ENCODE measurements at regions not wholly inside any gene's neighbourhood (a gene's known extent, or its start where the extent isn't known, plus 50 kb on each side); places are given as distances from the start of the nearest gene placed in this dataset.
"Not testable (repeated sequence)": the region's sequence is repeated elsewhere in the genome, so short reads cannot be mapped to it uniquely, and the experiment has no call there.

DNA sequence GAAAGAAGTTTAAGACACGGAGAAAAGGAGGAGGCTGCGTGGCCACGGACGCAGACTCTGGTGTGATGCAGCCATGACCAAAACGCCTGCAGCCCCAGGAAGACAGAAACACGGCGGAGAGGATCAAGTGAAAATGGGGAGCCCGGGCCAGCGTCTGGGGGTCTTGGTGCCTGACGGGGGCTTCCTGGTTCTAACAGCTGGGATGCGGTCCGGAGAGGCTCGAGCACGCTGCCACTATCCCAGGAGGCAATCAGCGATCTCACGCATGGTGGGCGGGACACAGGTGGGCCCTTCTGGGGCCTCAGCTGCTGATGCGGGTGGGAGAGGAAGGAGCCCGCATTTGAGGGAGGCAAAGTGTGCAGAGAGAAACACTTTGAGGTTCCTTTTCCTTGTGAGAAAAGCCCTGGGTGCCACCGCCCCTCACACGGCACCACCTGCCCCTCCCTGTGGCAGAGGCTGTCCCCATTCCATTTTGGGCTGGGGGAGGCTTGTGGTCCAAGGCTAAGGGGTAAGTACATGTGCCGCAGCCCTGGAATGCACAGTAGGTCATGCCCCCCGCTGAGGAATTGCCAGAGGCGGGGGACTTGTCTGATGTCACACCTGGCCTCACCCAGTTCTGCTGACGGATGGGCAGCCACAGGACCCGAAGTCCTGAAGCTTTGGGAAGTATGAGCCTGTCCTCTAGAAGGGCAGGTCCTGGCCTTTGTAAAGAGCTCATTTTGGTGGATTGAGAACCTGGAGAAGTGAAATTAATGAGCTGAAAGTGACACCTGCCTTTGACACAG lies 121.7 kb upstream of the ZNF469 start:
- not testable (repeated sequence) for DNase-seq (ENCODE audit: low spot score in 2 of 2); FAIRE-seq

GRCh38 chr16:88261814-88262605 lies 120.7 kb upstream of the ZNF469 start:
- not testable (repeated sequence) for FAIRE-seq; DNase-seq (ENCODE audit: low spot score in 2 of 2)

DNA sequence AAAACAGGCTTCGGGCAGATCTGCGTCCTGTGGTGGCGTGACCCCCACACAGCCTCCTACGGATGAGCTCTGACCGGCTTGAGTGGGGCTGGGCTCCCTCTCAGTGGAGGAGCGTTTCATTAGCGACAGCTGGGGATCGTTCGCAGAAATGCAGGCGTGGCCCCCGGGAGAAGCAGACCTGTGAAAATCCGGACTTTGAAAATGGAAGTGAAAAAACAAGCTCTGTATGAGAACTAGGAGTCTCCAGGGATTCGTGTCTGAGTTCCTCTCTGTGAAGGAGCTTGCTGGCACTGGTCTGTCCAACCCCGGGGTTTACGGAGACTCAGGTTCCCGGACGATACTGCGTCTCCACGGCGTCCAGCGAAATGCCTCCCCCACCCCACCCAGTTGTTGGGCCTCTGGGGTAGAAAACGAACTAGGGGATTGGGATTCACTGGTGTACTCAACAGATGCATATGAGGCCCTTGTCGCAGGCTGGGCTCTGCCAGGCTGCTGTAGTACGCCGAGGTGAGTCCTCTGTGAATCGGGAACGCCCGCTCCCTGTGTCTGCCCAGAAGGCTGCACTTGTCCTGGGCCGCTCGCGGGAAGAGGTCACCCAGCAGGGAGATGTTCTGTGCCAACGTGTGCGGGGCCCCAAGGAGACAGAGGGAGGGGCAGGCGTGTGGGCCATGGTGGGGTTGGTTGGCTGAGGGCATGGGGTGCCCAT lies 119.7 kb upstream of the ZNF469 start:
- not testable (repeated sequence) for FAIRE-seq

DNA sequence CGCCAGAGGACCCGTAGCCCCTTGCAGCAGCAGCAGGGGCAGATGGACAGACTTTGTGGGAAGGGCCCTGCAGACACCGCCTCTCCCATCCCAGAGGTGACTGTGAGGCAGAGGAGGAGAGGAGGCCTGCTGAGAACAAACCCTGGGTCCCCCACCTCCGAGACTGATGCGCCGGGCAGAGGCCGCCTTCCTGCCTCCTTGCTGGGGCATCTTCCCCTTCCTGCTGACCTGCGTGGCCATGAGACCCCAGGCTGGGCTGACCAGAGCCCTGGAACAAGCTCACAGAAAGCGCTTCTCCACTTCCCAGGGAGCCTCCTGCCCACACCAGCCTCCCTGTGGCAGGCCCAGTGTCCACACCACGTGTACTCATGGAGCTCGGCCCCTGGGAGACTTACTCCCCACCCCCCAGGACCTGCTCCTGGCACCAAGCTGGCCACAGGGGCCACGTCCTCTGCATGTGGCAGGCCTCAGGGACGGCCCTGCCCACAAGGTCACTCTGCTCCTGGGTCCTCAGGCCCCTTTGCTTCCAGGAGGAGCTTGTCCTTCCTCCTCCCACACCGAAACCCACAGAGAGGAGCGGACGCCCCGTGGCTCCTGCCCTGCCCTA lies 119.0 kb upstream of the ZNF469 start:
- DNase-seq (ENCODE audit: low spot score in 2 of 2); FAIRE-seq: not testable (repeated sequence)

More for the DNA sequence above, 119.7 kb upstream of the ZNF469 start:
- DNase-seq (ENCODE audit: low spot score in 2 of 2): not testable (repeated sequence)

- peak in 1 of 2 donors; percentile 46 for DNase-seq (ENCODE audit: low spot score in 2 of 2)
- FAIRE-seq: no peak
These were observed 118.0 kb upstream of the ZNF469 start for GRCh38 chr16:88264641-88265285.

GRCh38 chr16:88265286-88265938 lies 117.3 kb upstream of the ZNF469 start:
- not testable (repeated sequence) for FAIRE-seq; DNase-seq (ENCODE audit: low spot score in 2 of 2)

DNA sequence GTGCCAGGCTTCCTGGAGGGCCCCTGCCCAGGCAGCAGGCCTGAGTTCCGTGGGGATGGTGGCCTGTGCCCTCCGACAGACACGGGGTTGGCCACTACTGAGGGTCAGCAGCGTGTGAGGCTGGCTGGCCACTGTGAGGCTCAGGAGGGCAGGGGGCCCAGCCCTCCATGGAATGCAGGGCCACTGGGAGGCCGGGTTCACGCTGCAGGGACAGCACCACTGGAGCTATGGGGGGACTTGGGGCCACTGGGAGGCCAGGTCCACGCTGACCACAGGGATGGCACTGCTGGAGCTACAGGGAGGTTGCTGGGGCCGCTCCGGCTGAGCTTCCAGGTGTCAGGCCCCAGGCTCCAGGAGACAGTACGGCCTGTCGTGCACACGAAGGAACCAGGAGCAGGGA lies 116.7 kb upstream of the ZNF469 start:
- DNase-seq (ENCODE audit: low spot score in 2 of 2); FAIRE-seq: not testable (repeated sequence)

GRCh38 chr16:88266935-88267551 lies 115.7 kb upstream of the ZNF469 start:
- DNase-seq (ENCODE audit: low spot score in 2 of 2); FAIRE-seq: not testable (repeated sequence)

- not testable (repeated sequence) for DNase-seq (ENCODE audit: low spot score in 2 of 2); FAIRE-seq
These were observed 114.4 kb upstream of the ZNF469 start for GRCh38 chr16:88268186-88268970.

DNA sequence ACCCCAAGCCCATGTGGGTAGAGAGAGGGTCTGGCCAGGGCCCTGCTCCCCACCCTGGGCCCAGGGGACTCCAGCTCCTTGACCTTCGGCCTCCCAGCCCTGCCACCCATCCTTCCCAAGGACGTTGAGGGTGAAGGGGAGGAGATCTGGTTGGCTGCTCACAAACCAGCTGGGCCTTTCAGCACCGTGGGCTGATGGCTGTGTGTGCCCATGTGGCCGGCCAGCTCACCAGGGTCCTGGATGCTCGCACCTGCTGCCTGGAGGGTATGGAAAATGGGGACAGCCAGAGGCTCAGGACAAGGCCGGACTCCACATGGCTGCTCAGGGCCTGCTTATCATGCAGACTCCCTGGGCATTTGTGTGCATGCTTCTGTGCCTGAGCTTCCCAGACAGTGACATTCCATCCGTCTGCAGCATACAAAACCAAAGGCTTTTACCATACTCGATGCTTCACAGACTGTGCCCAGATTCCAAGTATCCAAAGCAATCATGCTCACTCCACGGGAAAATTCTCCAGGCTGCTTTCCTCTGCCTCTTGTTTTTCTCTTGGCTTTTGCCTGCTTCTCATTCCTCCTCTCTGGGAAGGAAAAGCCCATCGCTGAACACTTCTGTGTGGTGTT lies 112.5 kb upstream of the ZNF469 start:
- not testable (repeated sequence) for DNase-seq (ENCODE audit: low spot score in 2 of 2); FAIRE-seq

DNA sequence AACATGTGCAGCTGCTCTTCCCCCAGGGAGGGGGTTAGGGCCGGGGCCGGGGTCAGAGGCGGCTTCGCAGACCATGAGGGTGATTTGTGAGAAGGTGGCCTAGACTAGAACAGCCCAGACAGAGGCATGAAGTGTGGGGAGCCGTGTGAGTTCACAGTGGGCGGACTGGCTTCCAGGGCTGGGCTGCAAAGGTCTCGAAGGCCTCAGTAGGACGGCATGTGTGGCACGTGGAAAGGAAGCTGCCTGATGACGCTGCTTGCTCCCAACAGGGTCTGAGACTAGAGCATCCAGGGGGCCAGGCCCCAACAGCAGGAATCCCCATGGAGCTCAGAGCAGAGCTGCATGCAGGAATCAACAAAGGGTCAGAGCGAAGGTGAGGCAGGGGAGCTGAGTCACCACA lies 111.5 kb upstream of the ZNF469 start:
- FAIRE-seq: not testable (repeated sequence)

DNA sequence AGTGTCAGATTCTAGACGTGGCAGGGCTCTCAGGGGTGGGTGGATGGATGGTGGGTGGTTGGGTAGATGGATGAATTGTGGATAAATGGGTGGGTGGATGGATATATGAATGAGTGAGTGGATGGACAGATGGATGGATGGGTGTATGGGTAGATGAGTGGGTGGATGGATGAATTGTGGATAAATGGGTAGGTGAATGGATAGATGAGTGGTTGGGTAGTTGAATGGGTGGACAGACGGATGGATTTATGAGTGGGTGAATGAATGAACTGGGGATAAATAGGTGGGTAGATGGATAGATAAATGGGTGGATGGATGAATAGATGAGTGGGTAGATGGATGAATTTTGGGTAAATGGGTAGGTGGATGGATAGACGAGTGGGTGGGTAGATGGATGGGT lies 111.0 kb upstream of the ZNF469 start:
- not testable (repeated sequence) for DNase-seq (ENCODE audit: low spot score in 2 of 2); FAIRE-seq

More for the DNA sequence above, 111.5 kb upstream of the ZNF469 start:
- DNase-seq (ENCODE audit: low spot score in 2 of 2): not testable (repeated sequence)

DNA sequence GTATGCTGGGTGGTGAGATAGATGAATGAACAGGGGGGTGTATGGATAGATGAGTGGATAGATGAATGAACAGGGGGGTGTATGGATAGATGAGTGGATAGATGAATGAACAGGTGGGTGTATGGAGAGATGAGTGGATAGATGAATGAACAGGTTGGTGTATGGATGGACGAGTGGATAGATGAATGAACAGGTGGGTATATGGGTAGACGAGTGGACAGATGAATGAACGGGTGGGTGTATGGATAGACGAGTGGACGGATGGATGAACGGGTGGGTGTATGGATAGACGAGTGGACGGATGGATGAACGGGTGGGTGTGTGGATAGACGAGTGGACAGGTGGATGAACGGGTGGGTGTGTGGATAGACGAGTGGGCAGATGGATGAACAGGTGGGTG lies 110.3 kb upstream of the ZNF469 start:
- FAIRE-seq: not testable (repeated sequence)

GRCh38 chr16:88274126-88274750 lies 108.5 kb upstream of the ZNF469 start:
- not testable (repeated sequence) for FAIRE-seq; DNase-seq (ENCODE audit: low spot score in 2 of 2)

More for the DNA sequence above, 110.3 kb upstream of the ZNF469 start:
- DNase-seq (ENCODE audit: low spot score in 2 of 2): not testable (repeated sequence)

- DNase-seq (ENCODE audit: low spot score in 2 of 2): no peak
- FAIRE-seq: no peak
These were observed 107.9 kb upstream of the ZNF469 start for GRCh38 chr16:88274847-88275246.

GRCh38 chr16:88275336-88276122 lies 107.2 kb upstream of the ZNF469 start:
- not testable (repeated sequence) for FAIRE-seq; DNase-seq (ENCODE audit: low spot score in 2 of 2)
